Right lobe of liver (tissue), 4 donors: ENCODE measurements at regions not wholly inside any gene's neighbourhood (a gene's known extent, or its start where the extent isn't known, plus 50 kb on each side); places are given as distances from the start of the nearest gene placed in this dataset.

Experiments used
- POLR2A ChIP-seq: fragments of 450-650 bp; IDR thresholded peaks from one replicate; pipeline ENCODE4 v1.6.1; 2017; ENCODE audit warnings: antibody characterized with exemption, mild to moderate bottlenecking
- TF ChIP-seq, protein P1 (sequence below), 4 donors: fragments of 200-600 bp in 3 of 4; fragments of 450-650 bp in 1 of 4; IDR thresholded peaks; one replicate each; pipeline versions ENCODE4 v1.5.1 to v1.8.0; 2016 to 2022; ENCODE audit warnings: antibody characterized with exemption in 4 of 4, mild to moderate bottlenecking in 2 of 4
- donor health status: DM: no; HTN: no; CAD: no.
- donor health status: DM: no; HTN: no; CAD: no.
- donor health status: DM: no; HTN: yes; CAD: no.

- TF ChIP-seq POLR2A, result no peak
- TF ChIP-seq, protein P1, sequence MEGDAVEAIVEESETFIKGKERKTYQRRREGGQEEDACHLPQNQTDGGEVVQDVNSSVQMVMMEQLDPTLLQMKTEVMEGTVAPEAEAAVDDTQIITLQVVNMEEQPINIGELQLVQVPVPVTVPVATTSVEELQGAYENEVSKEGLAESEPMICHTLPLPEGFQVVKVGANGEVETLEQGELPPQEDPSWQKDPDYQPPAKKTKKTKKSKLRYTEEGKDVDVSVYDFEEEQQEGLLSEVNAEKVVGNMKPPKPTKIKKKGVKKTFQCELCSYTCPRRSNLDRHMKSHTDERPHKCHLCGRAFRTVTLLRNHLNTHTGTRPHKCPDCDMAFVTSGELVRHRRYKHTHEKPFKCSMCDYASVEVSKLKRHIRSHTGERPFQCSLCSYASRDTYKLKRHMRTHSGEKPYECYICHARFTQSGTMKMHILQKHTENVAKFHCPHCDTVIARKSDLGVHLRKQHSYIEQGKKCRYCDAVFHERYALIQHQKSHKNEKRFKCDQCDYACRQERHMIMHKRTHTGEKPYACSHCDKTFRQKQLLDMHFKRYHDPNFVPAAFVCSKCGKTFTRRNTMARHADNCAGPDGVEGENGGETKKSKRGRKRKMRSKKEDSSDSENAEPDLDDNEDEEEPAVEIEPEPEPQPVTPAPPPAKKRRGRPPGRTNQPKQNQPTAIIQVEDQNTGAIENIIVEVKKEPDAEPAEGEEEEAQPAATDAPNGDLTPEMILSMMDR (IDR thresholded peaks at IDR 0.05), result no peak
These were observed 219.9 kb downstream of the CHIC2 start for GRCh38 chr4:53844551-53844950.
